ENCODE measurements at regions not wholly inside any gene's neighbourhood (a gene's known extent, or its start where the extent isn't known, plus 50 kb on each side); places are given as distances from the start of the nearest gene placed in this dataset.

- Histone ChIP-seq H3K27me3 (ENCODE audit: low read length) (no peaks in the 10 kb centered on the region), H3K79me2 (ENCODE audit: low read length) (no peaks in the 10 kb centered on the region), H3K9ac (ENCODE audit: low read length) (no peak overlapping the region), H3K4me1 (ENCODE audit: insufficient read depth, low read length) (peaks cover 33% of the 10 kb centered on the region), H3K4me2 (ENCODE audit: low read length) (no peak overlapping the region), H3K9me2 (replicated peaks; ENCODE audit: low read length) (no peaks in the 10 kb centered on the region), H3K27ac (ENCODE audit: low read length) (no peak overlapping the region), H2AFZ (ENCODE audit: low read length) (no peak overlapping the region), H3F3A (ENCODE audit: low read length, unreplicated experiment) (no peaks in the 10 kb centered on the region), H3K36me3 (ENCODE audit: low read depth, low read length) (no peaks in the 10 kb centered on the region), H4K20me1 (ENCODE audit: low read length) (no peaks in the 10 kb centered on the region), H3K9me3 (ENCODE audit: low read length) (no peaks in the 10 kb centered on the region), H3K4me3 (ENCODE audit: low read length) (no peak overlapping the region)
- ATAC-seq, result no peak
- ChIA-PET POLR2A (ENCODE audit: unreplicated experiment) (interaction anchor here (0.6 kb wide), 1 partner anchor 562 kb away, joined by 3 read pairs; no protein-coding TSS in a partner anchor), CTCF (interaction anchor here (0.6 kb wide), 1 partner anchor 346 kb away, joined by 3 read pairs; the partner anchor contains the start of gene TMEM87B)
- DNase-seq, result no peak
- intact Hi-C loops (cut with micrococcal nuclease), result no loop called here
- no peak for TF ChIP-seq EZH2 (IDR thresholded peaks at IDR 0.05; ENCODE audit: low read length, unreplicated experiment)
- TF ChIP-seq EZH2phosphoT487 (IDR thresholded peaks at IDR 0.05; ENCODE audit: borderline replicate concordance, low read length), result no peak
- TF ChIP-seq CTCF (conservative IDR thresholded peaks at IDR 0.05; ENCODE audit: low read depth, low read length), result no peak
- no TSS peak for BruUV-seq (replicated peaks)
These were observed 175.4 kb downstream of the ANAPC1 start for GRCh38 chr2:111708476-111709180.

- peaks cover 26% of the 10 kb centered on the region for H3K4me1 ChIP-seq (ENCODE audit: insufficient read depth, low read length)
- POLR2A ChIA-PET (ENCODE audit: unreplicated experiment), result no interaction called here
- DNase-seq (no peak), ATAC-seq (no peak)
- no peaks in the 10 kb centered on the region for H3K36me3 ChIP-seq (ENCODE audit: low read depth, low read length)
- no peaks in the 10 kb centered on the region for H4K20me1 ChIP-seq (ENCODE audit: low read length)
- TF ChIP-seq CTCF (conservative IDR thresholded peaks at IDR 0.05; ENCODE audit: low read depth, low read length), result no peak
- TF ChIP-seq EZH2phosphoT487 (IDR thresholded peaks at IDR 0.05; ENCODE audit: borderline replicate concordance, low read length), result no peak
- TF ChIP-seq EZH2 (IDR thresholded peaks at IDR 0.05; ENCODE audit: low read length, unreplicated experiment), result no peak
- no peaks in the 10 kb centered on the region for H3K9me3 ChIP-seq (ENCODE audit: low read length)
- no peak overlapping the region for H2AFZ ChIP-seq (ENCODE audit: low read length)
- no peaks in the 10 kb centered on the region for H3K27me3 ChIP-seq (ENCODE audit: low read length)
- H3K27ac ChIP-seq (ENCODE audit: low read length), result no peak overlapping the region
- no TSS peak for BruUV-seq (replicated peaks)
- no peaks in the 10 kb centered on the region for H3K79me2 ChIP-seq (ENCODE audit: low read length)
- H3K9me2 ChIP-seq (replicated peaks; ENCODE audit: low read length), result no peaks in the 10 kb centered on the region
- H3K9ac ChIP-seq (ENCODE audit: low read length), result no peak overlapping the region
- H3F3A ChIP-seq (ENCODE audit: low read length, unreplicated experiment), result no peaks in the 10 kb centered on the region
- intact Hi-C loops (cut with micrococcal nuclease), result no loop called here
- no peak overlapping the region for H3K4me3 ChIP-seq (ENCODE audit: low read length)
- CTCF ChIA-PET, result interaction anchor here (0.6 kb wide), 1 partner anchor 345 kb away, joined by 3 read pairs; the partner anchor contains the start of gene TMEM87B
- H3K4me2 ChIP-seq (ENCODE audit: low read length), result no peak overlapping the region
These were observed 174.7 kb downstream of the ANAPC1 start for GRCh38 chr2:111709321-111709720.

GRCh38 chr2:111710085-111710484, 173.9 kb downstream of the ANAPC1 start:
- no peaks in the 10 kb centered on the region for H3K27me3 ChIP-seq (ENCODE audit: low read length)
- H3F3A ChIP-seq (ENCODE audit: low read length, unreplicated experiment), result no peaks in the 10 kb centered on the region
- H3K4me2 ChIP-seq (ENCODE audit: low read length), result no peak overlapping the region
- H3K9me3 ChIP-seq (ENCODE audit: low read length), result no peaks in the 10 kb centered on the region
- BruUV-seq (replicated peaks), result no TSS peak
- no peak for TF ChIP-seq CTCF (conservative IDR thresholded peaks at IDR 0.05; ENCODE audit: low read depth, low read length)
- TF ChIP-seq EZH2phosphoT487 (IDR thresholded peaks at IDR 0.05; ENCODE audit: borderline replicate concordance, low read length), result no peak
- no peak for TF ChIP-seq EZH2 (IDR thresholded peaks at IDR 0.05; ENCODE audit: low read length, unreplicated experiment)
- no peaks in the 10 kb centered on the region for H4K20me1 ChIP-seq (ENCODE audit: low read length)
- H3K79me2 ChIP-seq (ENCODE audit: low read length), result no peaks in the 10 kb centered on the region
- no peak overlapping the region for H2AFZ ChIP-seq (ENCODE audit: low read length)
- no peak overlapping the region for H3K9ac ChIP-seq (ENCODE audit: low read length)
- intact Hi-C loops (cut with micrococcal nuclease), result no loop called here
- H3K4me3 ChIP-seq (ENCODE audit: low read length), result no peak overlapping the region
- H3K36me3 ChIP-seq (ENCODE audit: low read depth, low read length), result no peaks in the 10 kb centered on the region
- POLR2A ChIA-PET (ENCODE audit: unreplicated experiment), result interaction anchor here (0.6 to 0.7 kb wide), 2 partner anchors 11 to 87 kb away, joined by 3 to 5 read pairs; no protein-coding TSS in a partner anchor
- no peak for ATAC-seq
- no peak overlapping the region for H3K27ac ChIP-seq (ENCODE audit: low read length)
- peaks cover 19% of the 10 kb centered on the region for H3K4me1 ChIP-seq (ENCODE audit: insufficient read depth, low read length)
- DNase-seq, result no peak
- CTCF ChIA-PET, result no interaction called here
- H3K9me2 ChIP-seq (replicated peaks; ENCODE audit: low read length), result no peaks in the 10 kb centered on the region

Data from PC-3 (cell line).